LNCaP clone FGC (cell line): ENCODE measurements at regions not wholly inside any gene's neighbourhood (a gene's known extent, or its start where the extent isn't known, plus 50 kb on each side); places are given as distances from the start of the nearest gene placed in this dataset.

Experiments used
- DNase-seq: peaks from one replicate; pipeline ENCODE4 v3.0.0-alpha.2; 2011; ENCODE audit warnings: low read depth
- H3K4me3 ChIP-seq: 2 replicates; pipeline ENCODE4 v1.5.1; 2011; ENCODE audit warnings: mild to moderate bottlenecking, low read depth, low read length, control low read depth
- CTCF ChIP-seq: IDR thresholded peaks from 2 replicates; pipeline ENCODE4 v1.5.1; 2012; ENCODE audit warnings: mild to moderate bottlenecking; ENCODE audit not compliant: control insufficient read depth, insufficient read depth; ENCODE audit errors: extremely low read depth

GRCh38 chr1:34338871-34339270, 162.2 kb downstream of the C1orf94 start:
- no peak for TF ChIP-seq CTCF
- no peak overlapping the region for H3K4me3 ChIP-seq
- DNase-seq, result no peak

- no peak for DNase-seq
- TF ChIP-seq CTCF, result no peak
- no peak overlapping the region for H3K4me3 ChIP-seq
These were observed 165.2 kb downstream of the C1orf94 start for GRCh38 chr1:34341896-34342295.

GRCh38 chr1:34342334-34342733, 165.6 kb downstream of the C1orf94 start:
- no peak for DNase-seq
- peak; percentile 18; the same call in 1 of the 2 replicates for TF ChIP-seq CTCF
- no peak overlapping the region for H3K4me3 ChIP-seq

- no peak overlapping the region for H3K4me3 ChIP-seq
- no peak for TF ChIP-seq CTCF
- no peak for DNase-seq
These were observed 169.4 kb downstream of the C1orf94 start for GRCh38 chr1:34346128-34346527.

- DNase-seq, result no peak
- H3K4me3 ChIP-seq, result no peak overlapping the region
- TF ChIP-seq CTCF, result no peak
These were observed 176.7 kb downstream of the C1orf94 start for GRCh38 chr1:34353409-34353808.

GRCh38 chr1:34354367-34354766, 177.7 kb downstream of the C1orf94 start:
- H3K4me3 ChIP-seq, result no peak overlapping the region
- no peak for DNase-seq
- TF ChIP-seq CTCF, result no peak

GRCh38 chr1:34356853-34357252, 180.1 kb downstream of the C1orf94 start:
- no peak overlapping the region for H3K4me3 ChIP-seq
- TF ChIP-seq CTCF, result no peak
- DNase-seq, result no peak
